ENCODE measurements at regions not wholly inside any gene's neighbourhood (a gene's known extent, or its start where the extent isn't known, plus 50 kb on each side); places are given as distances from the start of the nearest gene placed in this dataset.

DNA sequence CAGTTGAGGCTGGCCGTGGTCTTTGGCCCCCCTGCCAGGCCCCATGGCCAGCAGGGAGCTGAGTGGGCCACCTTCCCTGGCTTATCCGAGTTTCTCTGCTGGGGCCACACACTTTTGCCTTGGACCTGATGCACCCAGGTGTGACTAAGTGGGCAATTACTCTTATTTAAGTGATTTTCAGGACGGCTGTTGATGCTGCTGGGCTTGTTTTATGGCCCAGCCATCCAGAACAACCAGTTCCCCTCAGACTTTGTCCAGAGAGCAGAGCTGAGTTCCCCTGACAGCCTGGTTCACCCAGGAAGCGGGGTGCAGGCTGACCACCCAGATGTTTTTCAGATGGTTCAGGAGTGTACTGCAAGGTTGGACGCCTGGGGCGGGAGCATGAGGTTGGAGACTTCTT lies 68.8 kb downstream of the GLI2 start:
- peaks cover 8% of the 10 kb centered on the region for H3K4me1 ChIP-seq (ENCODE audit: insufficient read depth, low read length)
- Mint-ChIP-seq H3K36me3 (ENCODE audit: low read depth, unreplicated experiment) (peaks cover 18% of the 10 kb centered on the region), H3K4me3 (ENCODE audit: unreplicated experiment) (no peak overlapping the region), H3K4me1 (ENCODE audit: low read depth, unreplicated experiment) (peaks cover 37% of the 10 kb centered on the region), H3K27ac (ENCODE audit: unreplicated experiment) (no peak overlapping the region), H3K27me3 (ENCODE audit: low read depth, unreplicated experiment) (no peaks in the 10 kb centered on the region), H3K9me3 (ENCODE audit: unreplicated experiment) (no peaks in the 10 kb centered on the region)
- H3K27ac ChIP-seq (ENCODE audit: low read depth, low read length), result no peak overlapping the region
- FAIRE-seq (no peak), DNase-seq (ENCODE audit: low read depth) (no peak)
- no peak overlapping the region for H2AFZ ChIP-seq (ENCODE audit: low read depth, low read length)
- H3K4me2 ChIP-seq (ENCODE audit: low read length), result no peak overlapping the region
- peaks cover 54% of the 10 kb centered on the region for H3K79me2 ChIP-seq (ENCODE audit: insufficient read depth, low read length)
- H3K27me3 ChIP-seq (ENCODE audit: insufficient read depth, low read length), result no peaks in the 10 kb centered on the region
- no peak overlapping the region for H3K9ac ChIP-seq (ENCODE audit: low read length)
- peaks cover 8% of the 10 kb centered on the region for H3K36me3 ChIP-seq (ENCODE audit: insufficient read depth, low read length)
- H3K9me3 ChIP-seq (ENCODE audit: insufficient read depth, low read depth, low read length), result no peaks in the 10 kb centered on the region
- H4K20me1 ChIP-seq (ENCODE audit: insufficient read depth, low read length), result peaks cover 86% of the 10 kb centered on the region
- TF ChIP-seq CTCF (IDR thresholded peaks at IDR 0.05; ENCODE audit: insufficient read depth, low read depth, low read length) (no peak), EZH2 (IDR thresholded peaks at IDR 0.05; ENCODE audit: insufficient read depth, low read length) (no peak)
- no peak overlapping the region for H3K4me3 ChIP-seq (ENCODE audit: insufficient read depth, low read depth, low read length)

GRCh38 chr2:120805011-120805410 lies 69.3 kb downstream of the GLI2 start:
- peaks cover 8% of the 10 kb centered on the region for H3K36me3 ChIP-seq (ENCODE audit: insufficient read depth, low read length)
- TF ChIP-seq CTCF (IDR thresholded peaks at IDR 0.05; ENCODE audit: insufficient read depth, low read depth, low read length) (no peak), EZH2 (IDR thresholded peaks at IDR 0.05; ENCODE audit: insufficient read depth, low read length) (no peak)
- peaks cover 86% of the 10 kb centered on the region for H4K20me1 ChIP-seq (ENCODE audit: insufficient read depth, low read length)
- no peak for FAIRE-seq
- peaks cover 8% of the 10 kb centered on the region for H3K4me1 ChIP-seq (ENCODE audit: insufficient read depth, low read length)
- Mint-ChIP-seq H3K9me3 (ENCODE audit: unreplicated experiment) (no peaks in the 10 kb centered on the region), H3K36me3 (ENCODE audit: low read depth, unreplicated experiment) (peaks cover 14% of the 10 kb centered on the region), H3K27me3 (ENCODE audit: low read depth, unreplicated experiment) (no peaks in the 10 kb centered on the region), H3K4me1 (ENCODE audit: low read depth, unreplicated experiment) (peaks cover 35% of the 10 kb centered on the region), H3K27ac (ENCODE audit: unreplicated experiment) (no peak overlapping the region), H3K4me3 (ENCODE audit: unreplicated experiment) (no peak overlapping the region)
- no peak overlapping the region for H3K9ac ChIP-seq (ENCODE audit: low read length)
- DNase-seq (ENCODE audit: low read depth), result no peak
- peaks cover 50% of the 10 kb centered on the region for H3K79me2 ChIP-seq (ENCODE audit: insufficient read depth, low read length)
- no peak overlapping the region for H2AFZ ChIP-seq (ENCODE audit: low read depth, low read length)
- no peak overlapping the region for H3K27ac ChIP-seq (ENCODE audit: low read depth, low read length)
- H3K9me3 ChIP-seq (ENCODE audit: insufficient read depth, low read depth, low read length), result no peaks in the 10 kb centered on the region
- H3K4me3 ChIP-seq (ENCODE audit: insufficient read depth, low read depth, low read length), result no peak overlapping the region
- H3K4me2 ChIP-seq (ENCODE audit: low read length), result no peak overlapping the region
- H3K27me3 ChIP-seq (ENCODE audit: insufficient read depth, low read length), result no peaks in the 10 kb centered on the region

DNA sequence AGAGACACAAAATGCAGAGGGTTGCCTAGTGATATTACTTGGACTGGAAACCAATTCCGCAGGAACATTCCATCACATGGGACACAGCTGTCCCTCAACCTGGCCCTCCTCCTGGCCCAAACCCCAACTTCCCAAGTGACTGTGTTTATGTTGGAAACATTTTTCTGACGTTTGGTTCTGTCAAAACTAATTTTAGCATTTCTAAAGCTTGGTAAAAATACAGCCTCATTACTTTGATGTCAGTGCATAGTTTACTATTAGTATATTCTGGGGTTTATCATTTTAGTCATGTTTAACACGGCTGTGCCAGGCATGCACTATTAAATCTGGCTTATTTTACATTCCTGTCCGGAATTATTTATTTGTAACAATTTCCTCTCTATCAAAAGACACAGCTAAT lies 69.9 kb downstream of the GLI2 start:
- H3K27ac ChIP-seq (ENCODE audit: low read depth, low read length), result no peak overlapping the region
- Mint-ChIP-seq H3K27me3 (ENCODE audit: low read depth, unreplicated experiment) (no peaks in the 10 kb centered on the region), H3K36me3 (ENCODE audit: low read depth, unreplicated experiment) (peaks cover 14% of the 10 kb centered on the region), H3K4me3 (ENCODE audit: unreplicated experiment) (no peak overlapping the region), H3K4me1 (ENCODE audit: low read depth, unreplicated experiment) (peaks cover 35% of the 10 kb centered on the region), H3K9me3 (ENCODE audit: unreplicated experiment) (no peaks in the 10 kb centered on the region), H3K27ac (ENCODE audit: unreplicated experiment) (no peak overlapping the region)
- no peak overlapping the region for H2AFZ ChIP-seq (ENCODE audit: low read depth, low read length)
- no peak overlapping the region for H3K4me2 ChIP-seq (ENCODE audit: low read length)
- H3K79me2 ChIP-seq (ENCODE audit: insufficient read depth, low read length), result peaks cover 56% of the 10 kb centered on the region
- no peaks in the 10 kb centered on the region for H3K9me3 ChIP-seq (ENCODE audit: insufficient read depth, low read depth, low read length)
- H4K20me1 ChIP-seq (ENCODE audit: insufficient read depth, low read length), result peaks cover 90% of the 10 kb centered on the region
- no peak for FAIRE-seq
- no peak for DNase-seq (ENCODE audit: low read depth)
- H3K36me3 ChIP-seq (ENCODE audit: insufficient read depth, low read length), result peaks cover 8% of the 10 kb centered on the region
- H3K4me3 ChIP-seq (ENCODE audit: insufficient read depth, low read depth, low read length), result no peak overlapping the region
- H3K9ac ChIP-seq (ENCODE audit: low read length), result no peak overlapping the region
- H3K4me1 ChIP-seq (ENCODE audit: insufficient read depth, low read length), result peaks cover 8% of the 10 kb centered on the region
- TF ChIP-seq EZH2 (IDR thresholded peaks at IDR 0.05; ENCODE audit: insufficient read depth, low read length) (no peak), CTCF (IDR thresholded peaks at IDR 0.05; ENCODE audit: insufficient read depth, low read depth, low read length) (no peak)
- H3K27me3 ChIP-seq (ENCODE audit: insufficient read depth, low read length), result no peaks in the 10 kb centered on the region
